ENCODE measurements at regions not wholly inside any gene's neighbourhood (a gene's known extent, or its start where the extent isn't known, plus 50 kb on each side); places are given as distances from the start of the nearest gene placed in this dataset.

GRCh38 chr1:38787041-38787440, 72.5 kb downstream of the RRAGC start:
- Histone ChIP-seq H3K4me3 (ENCODE audit: low read depth, low read length) (no peak overlapping the region), H3K27me3 (ENCODE audit: control insufficient read depth, insufficient read depth, low read length) (peaks cover 8% of the 10 kb centered on the region), H3K36me3 (ENCODE audit: control insufficient read depth, insufficient read depth, low read length) (no peaks in the 10 kb centered on the region)
- FAIRE-seq = no peak
- TF ChIP-seq CTCF (IDR thresholded peaks at IDR 0.05; ENCODE audit: insufficient read depth, low read length, severe bottlenecking) = no peak
- no peak for DNase-seq (ENCODE audit: low read depth)

- no peak for DNase-seq (ENCODE audit: low read depth)
- no peak for FAIRE-seq
- no peak overlapping the region for H3K4me3 ChIP-seq (ENCODE audit: low read depth, low read length)
- no peak for TF ChIP-seq CTCF (IDR thresholded peaks at IDR 0.05; ENCODE audit: insufficient read depth, low read length, severe bottlenecking)
- H3K27me3 ChIP-seq (ENCODE audit: control insufficient read depth, insufficient read depth, low read length) = peaks cover 8% of the 10 kb centered on the region
- H3K36me3 ChIP-seq (ENCODE audit: control insufficient read depth, insufficient read depth, low read length) = no peaks in the 10 kb centered on the region
Observed at GRCh38 chr1:38786040-38786436, 73.5 kb downstream of the RRAGC start.

GRCh38 chr1:38785285-38786039, 74.1 kb downstream of the RRAGC start:
- DNase-seq (ENCODE audit: low read depth) = peak; percentile 48
- no peaks in the 10 kb centered on the region for H3K36me3 ChIP-seq (ENCODE audit: control insufficient read depth, insufficient read depth, low read length)
- no peak overlapping the region for H3K4me3 ChIP-seq (ENCODE audit: low read depth, low read length)
- TF ChIP-seq CTCF (IDR thresholded peaks at IDR 0.05; ENCODE audit: insufficient read depth, low read length, severe bottlenecking) = no peak
- peaks cover 8% of the 10 kb centered on the region for H3K27me3 ChIP-seq (ENCODE audit: control insufficient read depth, insufficient read depth, low read length)
- no peak for FAIRE-seq

GRCh38 chr1:38784452-38785284, 74.9 kb downstream of the RRAGC start:
- FAIRE-seq (peak; percentile 73), DNase-seq (ENCODE audit: low read depth) (no peak)
- TF ChIP-seq CTCF (IDR thresholded peaks at IDR 0.05; ENCODE audit: insufficient read depth, low read length, severe bottlenecking) = no peak
- Histone ChIP-seq H3K4me3 (ENCODE audit: low read depth, low read length) (no peak overlapping the region), H3K27me3 (ENCODE audit: control insufficient read depth, insufficient read depth, low read length) (peaks cover 11% of the 10 kb centered on the region), H3K36me3 (ENCODE audit: control insufficient read depth, insufficient read depth, low read length) (no peaks in the 10 kb centered on the region)

GRCh38 chr1:38783640-38784229, 75.8 kb downstream of the RRAGC start:
- Histone ChIP-seq H3K27me3 (ENCODE audit: control insufficient read depth, insufficient read depth, low read length) (peaks cover 8% of the 10 kb centered on the region), H3K4me3 (ENCODE audit: low read depth, low read length) (no peak overlapping the region), H3K36me3 (ENCODE audit: control insufficient read depth, insufficient read depth, low read length) (no peaks in the 10 kb centered on the region)
- TF ChIP-seq CTCF (IDR thresholded peaks at IDR 0.05; ENCODE audit: insufficient read depth, low read length, severe bottlenecking) = no peak
- DNase-seq (ENCODE audit: low read depth) = no peak
- FAIRE-seq = no peak
